Dermis microvascular lymphatic vessel endothelial cell (primary cell): ENCODE measurements at regions not wholly inside any gene's neighbourhood (a gene's known extent, or its start where the extent isn't known, plus 50 kb on each side); places are given as distances from the start of the nearest gene placed in this dataset.

ENCODE experiments used
- DNase-seq, 2 donors: peaks; one replicate each; pipeline versions ENCODE4 v3.0.0 to v3.0.0-alpha.2; 2010; ENCODE audit warnings: low read depth in 2 of 2

DNA sequence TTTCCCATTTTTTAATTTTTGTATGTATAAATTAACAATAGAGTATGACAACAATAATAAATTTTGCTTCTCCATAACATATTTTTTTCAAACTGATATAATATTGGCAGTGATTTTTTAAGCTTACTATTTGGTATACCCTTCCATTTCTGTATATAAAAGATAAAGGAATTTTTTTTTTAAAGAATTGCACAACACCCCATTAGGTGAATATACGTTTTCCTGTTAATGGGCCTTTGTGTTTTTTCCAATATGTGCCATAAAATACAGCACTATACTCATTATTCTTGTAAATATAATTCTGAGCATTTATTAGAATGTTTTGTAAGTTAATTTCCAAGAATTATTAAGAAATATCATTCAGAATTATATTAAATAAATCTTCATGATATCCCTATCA lies 515.2 kb upstream of the RGS18 start:
- no peak for DNase-seq

DNA sequence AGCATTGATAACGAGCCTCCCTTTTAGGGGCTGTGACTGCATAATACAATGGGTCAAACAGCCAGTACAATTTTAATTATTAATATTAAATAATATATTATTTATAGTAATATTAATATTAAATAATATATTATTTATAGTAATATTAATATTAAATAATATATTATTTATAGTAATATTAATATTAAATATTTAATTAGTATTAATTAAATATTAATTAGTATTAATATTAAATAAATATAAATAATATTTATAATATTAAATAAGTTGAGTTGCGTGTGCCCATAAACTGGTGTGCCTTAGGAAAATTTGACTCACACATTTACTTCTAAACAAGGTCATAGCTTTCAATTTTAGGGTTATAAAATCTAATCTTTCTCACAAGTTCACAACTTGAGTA lies 509.3 kb upstream of the RGS18 start:
- no peak for DNase-seq

DNA sequence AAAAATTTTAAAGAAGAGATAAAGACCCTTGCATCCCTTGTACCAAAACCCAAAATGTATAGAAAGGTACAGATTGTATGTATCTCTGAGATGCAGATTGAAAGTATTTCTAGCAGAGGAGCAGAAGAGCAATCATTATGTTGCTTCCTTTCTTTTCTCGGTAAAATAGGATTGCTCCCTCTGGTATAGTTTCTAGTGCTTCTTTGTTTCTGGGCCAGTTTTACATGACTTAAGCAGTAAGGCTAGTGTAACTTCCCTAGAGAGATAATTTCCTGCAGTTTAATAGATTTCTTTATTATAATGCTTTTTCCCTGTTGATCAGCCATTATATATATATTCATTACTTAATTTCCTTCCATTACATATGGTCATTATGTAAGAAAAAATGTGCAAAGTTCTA lies 496.2 kb upstream of the RGS18 start:
- no peak for DNase-seq

GRCh38 chr1:191662746-191663145 lies 495.5 kb upstream of the RGS18 start:
- no peak for DNase-seq

GRCh38 chr1:191668525-191668924 lies 489.7 kb upstream of the RGS18 start:
- no peak for DNase-seq

GRCh38 chr1:191669629-191670028 lies 488.6 kb upstream of the RGS18 start:
- DNase-seq, result no peak

- DNase-seq, result no peak
Measured at GRCh38 chr1:191671236-191671635, 487.0 kb upstream of the RGS18 start.

DNA sequence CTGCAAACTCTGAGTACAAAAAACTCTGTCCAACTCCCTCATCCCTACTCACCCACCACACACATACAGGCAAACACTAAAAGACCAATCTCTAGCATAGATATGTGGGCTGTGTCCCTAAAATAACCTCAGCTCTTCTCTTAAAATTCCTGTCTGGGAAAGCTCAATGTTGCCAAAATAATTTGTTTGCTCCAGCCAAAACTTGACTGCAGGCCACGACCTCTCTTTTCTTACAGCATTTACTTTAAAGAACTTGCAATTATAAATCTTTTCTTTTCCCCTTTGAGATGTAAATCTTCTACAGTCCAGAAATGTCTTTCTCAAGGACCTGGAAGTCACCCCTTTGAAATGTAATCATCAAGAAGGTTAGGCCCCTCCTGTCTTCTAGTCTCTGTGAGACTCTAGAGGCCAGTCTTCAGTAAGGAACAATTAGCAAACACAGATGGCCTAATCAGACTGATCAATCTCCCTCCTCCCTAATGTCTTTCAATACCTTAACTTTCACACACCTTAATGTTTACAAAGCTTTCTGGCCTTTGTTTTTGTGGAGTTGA lies 483.6 kb upstream of the RGS18 start:
- DNase-seq, result no peak

DNA sequence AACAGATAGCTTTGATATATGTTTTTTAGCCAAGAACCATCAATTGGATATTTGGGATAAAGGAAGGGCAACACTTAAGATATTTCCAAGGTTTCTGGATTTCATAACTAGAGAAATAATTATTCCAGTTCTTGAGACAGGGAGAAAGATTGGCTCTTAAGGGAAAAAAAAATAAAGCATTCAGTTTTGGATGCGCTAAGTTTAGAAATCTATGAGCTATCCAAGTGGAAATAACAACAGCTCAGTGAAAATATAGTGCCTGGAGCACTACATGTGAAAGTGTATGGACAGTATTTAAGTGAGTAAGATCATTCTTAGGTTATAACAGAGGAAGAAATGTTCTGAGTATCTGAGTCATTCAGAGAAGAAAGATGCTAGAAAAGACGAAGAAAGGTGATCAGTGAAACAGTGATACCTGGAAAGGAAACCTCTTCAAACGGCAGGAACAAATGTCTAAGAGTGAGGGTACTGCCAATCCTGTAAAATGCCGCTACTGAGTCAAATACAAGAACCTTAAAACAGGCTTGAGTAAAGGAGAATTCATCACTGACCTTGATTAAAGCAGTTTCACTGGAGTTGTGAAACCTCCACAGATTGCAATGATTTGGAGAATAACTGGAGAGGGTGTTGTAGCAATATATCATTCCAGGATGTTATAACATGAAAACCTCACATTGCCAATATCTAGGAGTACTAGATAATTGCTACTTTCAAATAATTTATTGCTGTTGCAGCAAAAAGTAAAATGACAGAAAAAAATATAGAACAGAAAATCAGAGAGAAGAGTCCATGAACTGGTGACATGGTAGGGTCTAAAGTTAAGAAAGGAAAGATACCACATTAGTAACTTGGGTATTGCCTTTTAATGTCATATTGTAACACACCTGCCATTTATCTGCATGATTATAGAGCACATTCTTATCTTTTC lies 482.1 kb upstream of the RGS18 start:
- DNase-seq, result no peak

GRCh38 chr1:191685669-191686068 lies 472.6 kb upstream of the RGS18 start:
- no peak for DNase-seq

- no peak for DNase-seq
Measured at GRCh38 chr1:191687721-191688120, 470.5 kb upstream of the RGS18 start.

GRCh38 chr1:191690931-191691330 lies 467.3 kb upstream of the RGS18 start:
- no peak for DNase-seq

- no peak for DNase-seq
Measured at GRCh38 chr1:191693797-191694196, 464.5 kb upstream of the RGS18 start.

GRCh38 chr1:191695865-191696264 lies 462.4 kb upstream of the RGS18 start:
- DNase-seq, result no peak

DNA sequence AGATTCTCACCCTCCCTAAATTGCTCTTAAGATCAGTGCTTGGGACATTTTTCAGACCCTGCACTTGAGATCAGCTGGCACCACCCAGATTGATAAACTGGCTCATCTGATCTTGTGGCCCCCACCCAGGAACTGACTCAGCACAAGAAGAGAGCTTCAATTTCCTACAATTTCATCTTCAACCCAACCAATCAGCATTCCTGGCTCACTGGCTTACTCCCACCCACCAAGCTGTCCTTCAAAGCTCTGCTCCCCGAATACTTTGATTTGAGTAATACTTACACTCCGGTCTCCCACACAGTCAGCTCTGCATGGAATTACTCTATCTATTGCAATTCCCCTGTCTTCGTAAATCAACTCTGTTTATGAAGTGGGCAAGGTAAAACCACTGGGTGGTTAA lies 461.9 kb upstream of the RGS18 start:
- DNase-seq, result no peak

GRCh38 chr1:191697556-191697955 lies 460.7 kb upstream of the RGS18 start:
- no peak for DNase-seq

DNA sequence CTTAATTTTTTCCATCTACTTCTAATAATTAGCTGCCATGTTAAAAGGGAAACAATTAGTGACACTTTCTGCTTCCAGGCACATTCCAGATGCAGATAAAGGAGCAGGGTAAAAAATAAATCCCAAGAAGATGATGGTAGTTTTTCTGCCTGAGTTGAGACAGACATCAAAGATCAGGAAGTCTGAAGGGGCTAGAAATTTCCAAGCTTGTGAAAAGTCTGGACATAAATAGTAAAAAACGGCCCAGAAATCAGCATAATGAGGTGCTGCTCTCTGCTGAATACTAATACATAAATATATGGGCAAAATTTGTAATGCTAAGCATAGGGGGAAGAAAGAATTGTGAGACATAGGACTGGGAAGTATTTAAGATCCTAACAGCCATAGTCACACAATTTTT lies 460.0 kb upstream of the RGS18 start:
- DNase-seq, result no peak

DNA sequence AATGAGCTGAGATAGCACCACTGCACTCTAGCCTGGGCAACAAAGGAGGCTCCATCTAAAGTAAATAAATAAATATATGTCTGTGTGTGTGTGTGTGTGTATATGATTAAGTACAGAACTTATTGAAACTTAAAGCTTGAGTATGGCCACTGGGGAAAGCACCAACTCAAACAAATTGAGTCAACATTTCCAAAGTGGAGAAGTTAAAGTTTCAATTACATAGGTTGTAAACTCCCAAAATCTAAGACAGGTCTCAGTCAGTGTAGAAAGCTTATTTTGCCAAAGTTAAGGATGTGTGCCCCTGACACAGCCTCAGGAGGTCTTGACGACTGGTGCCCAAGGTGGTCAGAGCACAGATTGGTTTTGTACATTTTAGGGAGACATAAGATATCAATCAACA lies 458.9 kb upstream of the RGS18 start:
- no peak for DNase-seq

DNA sequence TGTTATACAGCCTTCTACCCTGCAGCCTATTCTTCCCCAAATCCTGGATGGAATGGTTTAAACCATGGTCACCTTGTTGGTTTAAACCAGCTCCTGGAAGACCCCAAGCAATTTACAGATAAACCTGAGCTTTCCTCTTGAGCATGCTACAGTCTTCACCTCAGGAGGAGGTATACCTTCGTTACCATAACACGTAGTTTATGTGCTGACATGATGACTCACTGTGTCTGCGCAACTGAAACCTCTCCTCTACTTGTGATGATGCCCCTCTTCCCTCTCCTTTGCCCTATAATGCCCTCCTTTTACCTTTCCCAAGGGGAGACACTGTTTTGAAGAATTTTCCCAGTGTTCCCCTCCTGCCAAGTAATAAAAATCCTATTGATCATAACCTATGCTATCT lies 457.3 kb upstream of the RGS18 start:
- DNase-seq, result no peak

- no peak for DNase-seq
Measured at GRCh38 chr1:191702124-191702523, 456.1 kb upstream of the RGS18 start.

- DNase-seq, result no peak
Measured at GRCh38 chr1:191707288-191707687, 451.0 kb upstream of the RGS18 start.

GRCh38 chr1:191709215-191709614 lies 449.0 kb upstream of the RGS18 start:
- DNase-seq, result no peak

- no peak for DNase-seq
Measured at GRCh38 chr1:191711961-191712360, 446.3 kb upstream of the RGS18 start.
